Endothelial cell of umbilical vein (primary cell): ENCODE measurements at regions not wholly inside any gene's neighbourhood (a gene's known extent, or its start where the extent isn't known, plus 50 kb on each side); places are given as distances from the start of the nearest gene placed in this dataset.

Source experiments
- CTCF ChIP-seq, 2 donors: IDR thresholded peaks; 1 replicate in 1 of 2; 2 replicates in 1 of 2; pipeline ENCODE4 v1.5.1; 2011; ENCODE audit warnings: low read length in 2 of 2, mild to moderate bottlenecking in 2 of 2, moderate library complexity in 2 of 2, control low read depth in 1 of 2, inconsistent platforms in 1 of 2, low read depth in 1 of 2; ENCODE audit not compliant: insufficient read depth in 1 of 2; ENCODE audit errors: extremely low read depth in 1 of 2
- EZH2 ChIP-seq: IDR thresholded peaks from 2 replicates; pipeline ENCODE4 v1.6.1; 2012; ENCODE audit warnings: borderline replicate concordance, low read depth, mild to moderate bottlenecking, moderate library complexity, low read length, inconsistent platforms; ENCODE audit not compliant: severe bottlenecking
- GATA2 ChIP-seq: IDR thresholded peaks from 2 replicates; pipeline ENCODE4 v1.7.0; 2011; ENCODE audit warnings: low read depth, mild to moderate bottlenecking, moderate library complexity, mixed read lengths, low read length; ENCODE audit not compliant: insufficient read length, insufficient read depth
- JUN ChIP-seq: IDR thresholded peaks from 2 replicates; pipeline ENCODE4 v1.6.1; 2011; ENCODE audit warnings: borderline replicate concordance, low read depth; ENCODE audit not compliant: insufficient read length, insufficient read depth
- MYC ChIP-seq: IDR thresholded peaks from one replicate; pipeline ENCODE4 v1.6.1; 2011; ENCODE audit warnings: mild to moderate bottlenecking, low read depth, low read length
- POLR2A ChIP-seq: IDR thresholded peaks from 2 replicates; pipeline ENCODE4 v1.6.1; 2012; ENCODE audit warnings: low read depth, mild to moderate bottlenecking, control low read depth, low read length
- POLR2AphosphoS5 ChIP-seq: IDR thresholded peaks from 2 replicates; pipeline ENCODE4 v1.6.1; 2012; ENCODE audit warnings: low read depth, mild to moderate bottlenecking, control low read depth, low read length, moderate library complexity; ENCODE audit not compliant: insufficient read depth
- TF ChIP-seq, protein P1 (sequence below): IDR thresholded peaks from 2 replicates; pipeline ENCODE4 v1.6.1; 2011; ENCODE audit not compliant: insufficient read depth, insufficient read length

GRCh38 chr2:120541553-120541932 is 194.1 kb upstream of the GLI2 start:
- TF ChIP-seq CTCF (IDR thresholded peaks at IDR 0.05; ENCODE audit: extremely low read depth in 1 of 2, insufficient read depth in 1 of 2, low read depth in 1 of 2, low read length in 2 of 2) = no peak
- TF ChIP-seq, protein P1, sequence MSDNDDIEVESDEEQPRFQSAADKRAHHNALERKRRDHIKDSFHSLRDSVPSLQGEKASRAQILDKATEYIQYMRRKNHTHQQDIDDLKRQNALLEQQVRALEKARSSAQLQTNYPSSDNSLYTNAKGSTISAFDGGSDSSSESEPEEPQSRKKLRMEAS = no peak
- TF ChIP-seq POLR2A = no peak
- TF ChIP-seq GATA2 = no peak
- TF ChIP-seq POLR2AphosphoS5 = no peak
- TF ChIP-seq MYC = no peak
- TF ChIP-seq EZH2 = no peak
- no peak for TF ChIP-seq JUN
